ENCODE measurements at regions not wholly inside any gene's neighbourhood (a gene's known extent, or its start where the extent isn't known, plus 50 kb on each side); places are given as distances from the start of the nearest gene placed in this dataset.

GRCh38 chr6:133689863-133690262, 199.1 kb upstream of the TCF21 start:
- TF ChIP-seq CTCF (conservative IDR thresholded peaks at IDR 0.05; ENCODE audit: low read depth, low read length) (no peak), EZH2 (IDR thresholded peaks at IDR 0.05; ENCODE audit: borderline replicate concordance, low read depth, low read length, poor library complexity, severe bottlenecking) (no peak)
